B cell (primary cell): ENCODE measurements at regions not wholly inside any gene's neighbourhood (a gene's known extent, or its start where the extent isn't known, plus 50 kb on each side); places are given as distances from the start of the nearest gene placed in this dataset.

Experiments
- ATAC-seq: fragments of 200-7000 bp; cut with Tn5 transposase; one replicate; pipeline ENCODE4 v1.10.0; 2021; ENCODE audit warnings: low read depth, mild to moderate bottlenecking, moderate number of reproducible peaks, moderate library complexity
- CTCF ChIA-PET: fragments of 350-600 bp; sonication (Branson Sonifier 250); formaldehyde crosslinking; loops from one replicate; lab custom pipeline; 2021; ENCODE audit warnings: antibody characterized with exemption, inconsistent platforms; lab: Charles Lee
- POLR2A ChIA-PET: fragments of 350-600 bp; sonication (Branson Sonifier 250); formaldehyde crosslinking; loops from one replicate; lab custom pipeline; 2021; ENCODE audit warnings: antibody characterized with exemption; lab: Charles Lee
- DNase-seq: peaks from one replicate; pipeline ENCODE4 v3.0.0; 2013
- H2AFZ ChIP-seq: 2 replicates; pipeline ENCODE4 v1.6.1; 2012; ENCODE audit warnings: mild to moderate bottlenecking, low read depth, low read length; ENCODE audit not compliant: insufficient read depth, poor library complexity, severe bottlenecking
- H3K27ac ChIP-seq, 2 donors: 1 replicate in 1 of 2; 2 replicates in 1 of 2; pipeline ENCODE4 v1.5.1; 2012 to 2013; ENCODE audit warnings: low read length in 2 of 2, mild to moderate bottlenecking in 2 of 2, moderate library complexity in 1 of 2
- H3K27me3 ChIP-seq, 4 experiments: fragments of 200-600 bp in 1 of 4; sonication (generic) in 1 of 4; replicated peaks in 1 of 4; 1 replicate in 2 of 4; 2 replicates in 2 of 4; pipeline versions ENCODE4 v1.6.1 to v1.7.0; 2013 to 2016; ENCODE audit warnings: low read length in 3 of 4, mild to moderate bottlenecking in 2 of 4, mixed read lengths in 1 of 4, moderate library complexity in 1 of 4; ENCODE audit not compliant: insufficient read depth in 4 of 4, control insufficient read depth in 3 of 4; ENCODE audit errors: control extremely low read depth in 1 of 4
- H3K36me3 ChIP-seq, 2 experiments: replicated peaks in 1 of 2; 1 replicate in 1 of 2; 2 replicates in 1 of 2; pipeline versions ENCODE4 v1.6.1 to v1.7.1; 2013; ENCODE audit warnings: low read length in 1 of 2; ENCODE audit not compliant: insufficient read depth in 2 of 2, control insufficient read depth in 1 of 2; ENCODE audit errors: control extremely low read depth in 1 of 2, extremely low read depth in 1 of 2
- H3K4me1 ChIP-seq, 2 donors: fragments of 200-600 bp in 1 of 2; sonication (generic) in 1 of 2; 1 replicate in 1 of 2; 2 replicates in 1 of 2; pipeline versions ENCODE4 v1.5.1 to v1.6.1; 2013 to 2017; ENCODE audit warnings: low read length in 2 of 2; ENCODE audit not compliant: control insufficient read depth in 2 of 2, insufficient read depth in 2 of 2
- H3K4me2 ChIP-seq: replicated peaks from 2 replicates; pipeline ENCODE3; 2012; ENCODE audit warnings: mild to moderate bottlenecking, low read depth, low read length; ENCODE audit not compliant: poor library complexity, severe bottlenecking
- H3K4me3 ChIP-seq, 5 experiments: fragments of 200-600 bp in 1 of 5; sonication (generic) in 1 of 5; 1 replicate in 3 of 5; 2 replicates in 2 of 5; pipeline versions ENCODE4 v1.5.1 to v1.7.0; 2011 to 2016; ENCODE audit warnings: low read length in 4 of 5, mild to moderate bottlenecking in 4 of 5, low read depth in 2 of 5, control low read depth in 1 of 5, moderate library complexity in 1 of 5; ENCODE audit not compliant: insufficient read depth in 1 of 5; ENCODE audit errors: control extremely low read depth in 1 of 5, extremely low read depth in 1 of 5
- H3K79me2 ChIP-seq: fragments of 200-600 bp; sonication (generic); one replicate; pipeline ENCODE4 v1.6.0; 2016; ENCODE audit warnings: low read length; ENCODE audit not compliant: control insufficient read depth, insufficient read depth
- H3K9ac ChIP-seq: fragments of 200-600 bp; sonication (generic); 2 replicates; pipeline ENCODE4 v1.6.1; 2017; ENCODE audit warnings: mild to moderate bottlenecking, low read length, moderate library complexity
- H3K9me3 ChIP-seq, 3 donors: one replicate each; pipeline versions ENCODE4 v1.6.1 to v1.7.1; 2013; ENCODE audit warnings: low read length in 2 of 3; ENCODE audit not compliant: control insufficient read depth in 2 of 3, insufficient read depth in 1 of 3; ENCODE audit errors: control extremely low read depth in 1 of 3
- H4K20me1 ChIP-seq: 2 replicates; pipeline ENCODE4 v1.6.0; 2012; ENCODE audit warnings: mild to moderate bottlenecking, low read length; ENCODE audit not compliant: insufficient read depth, control insufficient read depth, poor library complexity, severe bottlenecking
- H3K27ac Mint-ChIP-seq: one replicate; pipeline ENCODE4 v1.8.0; 2021; ENCODE audit warnings: mixed read lengths
- H3K27me3 Mint-ChIP-seq: one replicate; pipeline ENCODE4 v1.8.0; 2021; ENCODE audit warnings: mixed read lengths
- H3K4me1 Mint-ChIP-seq: one replicate; pipeline ENCODE4 v1.8.0; 2021; ENCODE audit warnings: mixed read lengths
- H3K4me3 Mint-ChIP-seq: one replicate; pipeline ENCODE4 v1.8.0; 2021; ENCODE audit warnings: mixed read lengths
- H3K9me3 Mint-ChIP-seq: one replicate; pipeline ENCODE4 v1.8.0; 2022; ENCODE audit warnings: mixed read lengths; ENCODE audit not compliant: insufficient read depth
- CTCF ChIP-seq: fragments of 200-600 bp; IDR thresholded peaks from one replicate; pipeline ENCODE4 v1.8.0; 2022; ENCODE audit warnings: antibody characterized with exemption, mild to moderate bottlenecking
- EZH2 ChIP-seq: IDR thresholded peaks from 2 replicates; pipeline ENCODE4 v1.6.1; 2012; ENCODE audit warnings: borderline replicate concordance, low read depth, mild to moderate bottlenecking, moderate library complexity, low read length; ENCODE audit not compliant: insufficient read depth, poor library complexity, severe bottlenecking
- WGBS: methylation state at CpG from one replicate; pipeline ENCODE4 v1.1.5; 2013; ENCODE audit warnings: missing lambda C conversion rate; ENCODE audit not compliant: insufficient coverage; 5-methylcytosine and 5-hydroxymethylcytosine counted together
- intact Hi-C: fragments of 100-400 bp; cut with micrococcal nuclease; formaldehyde crosslinking; loops from one replicate; pipeline ENCODE4 v1.10.0; 2022

GRCh38 chr15:66925721-66926120, 139.7 kb upstream of the SMAD3 start:
- no peak for DNase-seq
- no peak overlapping the region for H2AFZ ChIP-seq
- peaks cover 6 to 10% of the 10 kb centered on the region in 2 donors for H3K4me1 ChIP-seq
- Mint-ChIP-seq H3K9me3 (peaks cover 10% of the 10 kb centered on the region), H3K27ac (no peak overlapping the region), H3K4me3 (no peak overlapping the region), H3K27me3 (peaks cover 33% of the 10 kb centered on the region), H3K4me1 (peaks cover 7% of the 10 kb centered on the region)
- H3K9me3 ChIP-seq = peaks cover 4 to 21% (median 14%) of the 10 kb centered on the region in 3 donors
- H3K27me3 ChIP-seq = peaks cover 0 to 6% (median 0%) of the 10 kb centered on the region in 4 experiments
- H3K79me2 ChIP-seq = no peaks in the 10 kb centered on the region
- no peak overlapping the region for H3K27ac ChIP-seq
- ATAC-seq = no peak
- intact Hi-C loops = no loop called here
- H3K4me2 ChIP-seq = no peak overlapping the region
- H3K9ac ChIP-seq = no peak overlapping the region
- POLR2A ChIA-PET = no interaction called here
- H4K20me1 ChIP-seq = no peaks in the 10 kb centered on the region
- TF ChIP-seq EZH2 (no peak), CTCF (no peak)
- CTCF ChIA-PET = no interaction called here
- H3K36me3 ChIP-seq = no peaks in the 10 kb centered on the region
- no CpG with 5 or more reads among the region's 4 CpGs for WGBS
- H3K4me3 ChIP-seq = no peak overlapping the region

- intact Hi-C loops = no loop called here
- H3K4me3 ChIP-seq = no peak overlapping the region
- no peak overlapping the region for H3K27ac ChIP-seq
- H3K9me3 ChIP-seq = peaks cover 4 to 15% (median 10%) of the 10 kb centered on the region in 3 donors
- TF ChIP-seq EZH2 = no peak
- no peak for TF ChIP-seq CTCF
- Mint-ChIP-seq H3K4me3 (no peak overlapping the region), H3K27ac (no peak overlapping the region), H3K27me3 (peaks cover 31% of the 10 kb centered on the region), H3K4me1 (no peaks in the 10 kb centered on the region), H3K9me3 (peaks cover 9% of the 10 kb centered on the region)
- H3K4me2 ChIP-seq = no peak overlapping the region
- H3K9ac ChIP-seq = no peak overlapping the region
- no peaks in the 10 kb centered on the region for H4K20me1 ChIP-seq
- no peaks in the 10 kb centered on the region for H3K36me3 ChIP-seq
- H2AFZ ChIP-seq = no peak overlapping the region
- DNase-seq (no peak), ATAC-seq (no peak)
- ChIA-PET POLR2A (no interaction called here), CTCF (no interaction called here)
- H3K4me1 ChIP-seq = no peaks in the 10 kb centered on the region
- peaks cover 0 to 6% (median 0%) of the 10 kb centered on the region in 4 experiments for H3K27me3 ChIP-seq
- 100% methylated on average over 2 of the region's 4 CpGs for WGBS
- H3K79me2 ChIP-seq = no peaks in the 10 kb centered on the region
Observed at GRCh38 chr15:66927201-66928077, 138.0 kb upstream of the SMAD3 start.
